Skeletal muscle satellite cell (primary cell): ENCODE measurements at regions not wholly inside any gene's neighbourhood (a gene's known extent, or its start where the extent isn't known, plus 50 kb on each side); places are given as distances from the start of the nearest gene placed in this dataset.
"Not testable (repeated sequence)": the region's sequence is repeated elsewhere in the genome, so short reads cannot be mapped to it uniquely, and the experiment has no call there.

Experiments
- H3K27me3 ChIP-seq: 2 replicates; pipeline ENCODE4 v1.7.0; 2013; ENCODE audit warnings: low read length; ENCODE audit not compliant: control insufficient read depth, insufficient read depth
- H3K36me3 ChIP-seq: 2 replicates; pipeline ENCODE4 v1.7.0; 2013; ENCODE audit warnings: mild to moderate bottlenecking, control low read depth, low read length; ENCODE audit not compliant: insufficient read depth
- H3K4me1 ChIP-seq: 2 replicates; pipeline ENCODE4 v1.7.0; 2013; ENCODE audit warnings: low read length; ENCODE audit not compliant: control insufficient read depth, insufficient read depth
- H3K4me2 ChIP-seq: 2 replicates; pipeline ENCODE4 v1.7.0; 2013; ENCODE audit warnings: mild to moderate bottlenecking, low read length
- H3K4me3 ChIP-seq: 2 replicates; pipeline ENCODE4 v1.7.0; 2013; ENCODE audit warnings: low read length
- H3K9ac ChIP-seq: 2 replicates; pipeline ENCODE4 v1.7.0; 2013; ENCODE audit warnings: mild to moderate bottlenecking, low read depth, low read length, moderate library complexity
- H3K9me3 ChIP-seq: replicated peaks from 2 replicates; pipeline ENCODE4 v1.7.0; 2013; ENCODE audit warnings: mild to moderate bottlenecking, control low read depth, low read length

DNA sequence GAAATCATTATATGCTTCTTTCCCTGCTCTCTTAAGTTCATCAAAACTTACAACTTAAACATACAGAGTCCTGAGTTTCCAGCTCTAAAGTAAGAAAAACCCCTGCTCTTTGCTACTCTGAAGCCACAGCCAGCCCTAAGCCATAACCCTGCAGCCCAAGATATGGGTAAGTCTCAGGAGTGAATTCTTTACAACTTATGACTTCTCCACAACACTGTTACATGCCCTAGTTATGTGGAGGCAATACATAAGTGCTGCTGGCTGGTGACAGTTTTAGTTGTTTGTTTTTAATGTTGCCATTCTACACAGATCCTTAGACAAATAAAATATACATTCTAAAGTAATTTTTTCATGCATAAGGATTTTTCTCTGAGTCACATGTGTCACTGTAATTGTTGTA lies 100.2 kb downstream of the FBXO8 start:
- Histone ChIP-seq H3K36me3 (no peaks in the 10 kb centered on the region), H3K4me1 (no peaks in the 10 kb centered on the region), H3K27me3 (no peaks in the 10 kb centered on the region), H3K4me3 (no peak overlapping the region), H3K9ac (no peak overlapping the region), H3K9me3 (no peaks in the 10 kb centered on the region), H3K4me2 (no peak overlapping the region)

DNA sequence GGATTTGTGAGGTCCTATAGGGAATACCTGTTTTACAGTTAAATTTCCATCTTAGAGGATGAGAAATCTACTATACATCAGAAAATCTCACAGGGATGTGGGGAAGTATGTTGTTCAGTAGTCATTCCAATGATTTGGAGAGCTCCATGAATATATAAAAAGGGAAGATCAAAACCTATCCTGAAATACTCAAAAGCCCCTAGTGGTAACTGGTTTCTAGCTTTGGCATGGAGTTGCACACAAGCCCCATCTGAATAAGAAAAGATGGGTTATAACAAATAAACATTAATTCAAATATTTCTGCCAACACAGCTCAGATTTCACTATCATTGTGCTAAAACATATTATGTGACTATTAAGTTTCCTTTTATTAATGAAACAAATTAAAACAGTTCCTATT lies 101.6 kb downstream of the FBXO8 start:
- H3K9me3 ChIP-seq = no peaks in the 10 kb centered on the region
- H3K4me1 ChIP-seq = no peaks in the 10 kb centered on the region
- H3K27me3 ChIP-seq = no peaks in the 10 kb centered on the region
- no peak overlapping the region for H3K4me3 ChIP-seq
- H3K9ac ChIP-seq = no peak overlapping the region
- H3K4me2 ChIP-seq = no peak overlapping the region
- no peaks in the 10 kb centered on the region for H3K36me3 ChIP-seq

DNA sequence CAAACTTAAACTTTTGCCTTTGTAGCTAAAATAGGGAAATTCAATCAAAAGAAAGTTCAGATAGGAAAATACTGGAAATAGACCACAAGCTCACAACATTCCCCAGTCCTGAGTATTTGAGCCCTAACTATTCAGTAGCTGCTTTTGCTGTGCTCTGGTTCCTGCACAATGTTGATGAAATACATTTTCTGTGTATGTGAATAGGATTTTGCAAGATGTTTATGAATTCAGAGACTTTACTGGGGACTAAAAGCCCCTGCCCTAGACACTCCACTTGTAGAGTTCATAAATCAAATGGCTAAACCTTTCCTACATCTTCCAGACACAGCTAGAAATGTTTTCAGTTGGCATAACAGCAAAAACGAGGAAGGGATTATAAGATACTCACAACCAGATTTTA lies 105.9 kb downstream of the FBXO8 start:
- H3K4me2 ChIP-seq = no peak overlapping the region
- no peak overlapping the region for H3K4me3 ChIP-seq
- no peaks in the 10 kb centered on the region for H3K9me3 ChIP-seq
- no peaks in the 10 kb centered on the region for H3K27me3 ChIP-seq
- no peak overlapping the region for H3K9ac ChIP-seq
- no peaks in the 10 kb centered on the region for H3K36me3 ChIP-seq
- no peaks in the 10 kb centered on the region for H3K4me1 ChIP-seq

- H3K4me1 ChIP-seq, H3K9ac ChIP-seq, H3K4me2 ChIP-seq, H3K27me3 ChIP-seq, H3K4me3 ChIP-seq, H3K36me3 ChIP-seq, H3K9me3 ChIP-seq: not testable (repeated sequence)
Measured at GRCh38 chr4:174175836-174176235, 107.6 kb downstream of the FBXO8 start.

GRCh38 chr4:174173360-174173759 lies 110.1 kb downstream of the FBXO8 start:
- H3K9me3 ChIP-seq = no peaks in the 10 kb centered on the region
- H3K27me3 ChIP-seq = no peaks in the 10 kb centered on the region
- no peaks in the 10 kb centered on the region for H3K4me1 ChIP-seq
- no peaks in the 10 kb centered on the region for H3K36me3 ChIP-seq
- no peak overlapping the region for H3K4me3 ChIP-seq
- H3K9ac ChIP-seq = no peak overlapping the region
- H3K4me2 ChIP-seq = no peak overlapping the region

GRCh38 chr4:174172274-174172673 lies 111.2 kb downstream of the FBXO8 start:
- no peak overlapping the region for H3K9ac ChIP-seq
- no peaks in the 10 kb centered on the region for H3K4me1 ChIP-seq
- H3K9me3 ChIP-seq = no peaks in the 10 kb centered on the region
- H3K4me2 ChIP-seq = no peak overlapping the region
- H3K4me3 ChIP-seq = no peak overlapping the region
- H3K36me3 ChIP-seq = no peaks in the 10 kb centered on the region
- H3K27me3 ChIP-seq = no peaks in the 10 kb centered on the region

GRCh38 chr4:174170906-174171305 lies 112.6 kb downstream of the FBXO8 start:
- Histone ChIP-seq H3K27me3 (no peaks in the 10 kb centered on the region), H3K4me1 (no peaks in the 10 kb centered on the region), H3K36me3 (no peaks in the 10 kb centered on the region), H3K4me2 (no peak overlapping the region), H3K4me3 (no peak overlapping the region), H3K9ac (no peak overlapping the region), H3K9me3 (no peaks in the 10 kb centered on the region)

GRCh38 chr4:174170091-174170490 lies 113.4 kb downstream of the FBXO8 start:
- Histone ChIP-seq H3K4me2 (no peak overlapping the region), H3K27me3 (no peaks in the 10 kb centered on the region)

GRCh38 chr4:174157106-174157607 lies 126.3 kb downstream of the FBXO8 start:
- H3K9ac ChIP-seq = no peak overlapping the region
- H3K9me3 ChIP-seq = no peaks in the 10 kb centered on the region
- H3K4me1 ChIP-seq = peaks cover 29% of the 10 kb centered on the region
- no peaks in the 10 kb centered on the region for H3K27me3 ChIP-seq
- no peaks in the 10 kb centered on the region for H3K36me3 ChIP-seq
- H3K4me3 ChIP-seq = no peak overlapping the region
- no peak overlapping the region for H3K4me2 ChIP-seq

More at GRCh38 chr4:174170091-174170490, 113.4 kb downstream of the FBXO8 start:
- no peaks in the 10 kb centered on the region for H3K4me1 ChIP-seq
- no peaks in the 10 kb centered on the region for H3K36me3 ChIP-seq
- H3K4me3 ChIP-seq = no peak overlapping the region
- H3K9ac ChIP-seq = no peak overlapping the region
- no peaks in the 10 kb centered on the region for H3K9me3 ChIP-seq

GRCh38 chr4:174156239-174156826 lies 127.1 kb downstream of the FBXO8 start:
- Histone ChIP-seq H3K4me3 (no peak overlapping the region), H3K4me1 (peaks cover 29% of the 10 kb centered on the region), H3K36me3 (no peaks in the 10 kb centered on the region), H3K27me3 (no peaks in the 10 kb centered on the region), H3K4me2 (peak overlapping the region; percentile 50), H3K9me3 (no peaks in the 10 kb centered on the region), H3K9ac (peak overlapping the region; percentile 18)

- no peaks in the 10 kb centered on the region for H3K27me3 ChIP-seq
- peak overlapping the region; percentile 80 for H3K4me2 ChIP-seq
- H3K4me3 ChIP-seq = peak overlapping the region; percentile 66
- H3K36me3 ChIP-seq = no peaks in the 10 kb centered on the region
- peak overlapping the region; percentile 67 for H3K9ac ChIP-seq
- H3K4me1 ChIP-seq = peaks cover 29% of the 10 kb centered on the region
- no peaks in the 10 kb centered on the region for H3K9me3 ChIP-seq
Measured at GRCh38 chr4:174154215-174154854, 129.1 kb downstream of the FBXO8 start.
